ENCODE measurements at regions not wholly inside any gene's neighbourhood (a gene's known extent, or its start where the extent isn't known, plus 50 kb on each side); places are given as distances from the start of the nearest gene placed in this dataset.
A peak's percentile ranks its signal among the peaks of the same experiment; 100 is the strongest.

DNA sequence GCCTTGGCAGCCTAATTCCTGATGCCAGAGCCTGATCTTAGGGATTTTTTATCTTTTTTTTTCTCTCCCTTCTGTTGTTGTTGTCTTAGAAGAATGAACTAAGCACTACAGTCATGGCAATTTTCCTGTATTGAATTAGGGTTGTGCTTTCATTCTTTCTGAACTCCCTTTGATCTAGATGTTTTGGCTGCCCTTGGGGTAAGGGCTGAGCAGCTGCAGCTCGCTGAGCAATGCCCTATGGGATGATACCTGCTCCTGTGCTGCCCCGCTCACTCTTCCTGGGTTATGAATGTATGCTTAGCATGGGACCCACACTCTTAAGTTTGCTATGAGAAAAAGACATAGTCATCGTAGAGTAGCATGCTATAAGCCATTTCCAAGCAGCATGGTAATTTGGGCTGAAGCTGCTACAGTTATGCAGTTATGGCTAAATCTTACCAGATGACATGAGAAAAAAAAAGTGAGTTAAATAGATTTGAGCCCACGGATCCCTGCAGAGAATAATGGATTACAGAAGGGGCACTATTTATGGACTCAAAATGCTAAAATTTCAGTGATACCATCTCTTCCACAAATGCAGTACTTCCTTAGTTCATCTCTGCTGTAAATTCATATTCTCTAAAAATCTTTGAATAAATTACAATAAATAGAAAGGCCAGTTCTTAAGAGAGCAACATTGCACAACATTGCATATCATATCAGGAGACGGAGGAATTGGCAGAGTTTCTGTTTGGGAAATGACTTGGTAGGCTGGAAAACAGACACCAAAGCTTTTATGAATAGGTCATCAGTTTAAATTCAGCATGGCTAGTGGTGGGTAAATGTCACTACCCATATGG, 79.2 kb upstream of the PTHLH start:
- H3K4me3 ChIP-seq (ENCODE audit: low read length) = no peak overlapping the region
- TF ChIP-seq, protein P1, sequence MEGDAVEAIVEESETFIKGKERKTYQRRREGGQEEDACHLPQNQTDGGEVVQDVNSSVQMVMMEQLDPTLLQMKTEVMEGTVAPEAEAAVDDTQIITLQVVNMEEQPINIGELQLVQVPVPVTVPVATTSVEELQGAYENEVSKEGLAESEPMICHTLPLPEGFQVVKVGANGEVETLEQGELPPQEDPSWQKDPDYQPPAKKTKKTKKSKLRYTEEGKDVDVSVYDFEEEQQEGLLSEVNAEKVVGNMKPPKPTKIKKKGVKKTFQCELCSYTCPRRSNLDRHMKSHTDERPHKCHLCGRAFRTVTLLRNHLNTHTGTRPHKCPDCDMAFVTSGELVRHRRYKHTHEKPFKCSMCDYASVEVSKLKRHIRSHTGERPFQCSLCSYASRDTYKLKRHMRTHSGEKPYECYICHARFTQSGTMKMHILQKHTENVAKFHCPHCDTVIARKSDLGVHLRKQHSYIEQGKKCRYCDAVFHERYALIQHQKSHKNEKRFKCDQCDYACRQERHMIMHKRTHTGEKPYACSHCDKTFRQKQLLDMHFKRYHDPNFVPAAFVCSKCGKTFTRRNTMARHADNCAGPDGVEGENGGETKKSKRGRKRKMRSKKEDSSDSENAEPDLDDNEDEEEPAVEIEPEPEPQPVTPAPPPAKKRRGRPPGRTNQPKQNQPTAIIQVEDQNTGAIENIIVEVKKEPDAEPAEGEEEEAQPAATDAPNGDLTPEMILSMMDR (conservative IDR thresholded peaks at IDR 0.05; ENCODE audit: low read length) = no peak
- peak; percentile 65 for DNase-seq (ENCODE audit: low read depth)

DNA sequence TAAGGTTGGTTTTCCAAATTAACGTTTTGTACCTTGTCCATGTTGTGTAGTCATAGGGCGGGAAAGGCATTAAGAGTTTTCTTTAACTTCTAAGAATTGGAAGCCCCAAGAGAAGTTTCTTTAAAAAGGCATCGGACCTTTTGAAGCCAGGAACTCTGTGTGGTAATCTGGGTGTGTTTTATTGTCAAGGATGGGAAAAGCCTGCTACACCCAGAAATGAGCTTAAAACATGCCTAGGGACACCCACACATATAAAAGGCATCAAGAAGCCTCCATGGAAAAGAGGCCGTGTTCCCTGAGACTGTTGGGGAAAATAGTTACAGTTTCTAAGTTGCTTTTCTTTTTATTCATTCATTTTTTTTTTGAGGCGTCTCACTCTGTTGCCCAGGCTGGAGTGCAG, 81.0 kb upstream of the PTHLH start:
- DNase-seq (ENCODE audit: low read depth) = no peak
- TF ChIP-seq, protein P1 (conservative IDR thresholded peaks at IDR 0.05; ENCODE audit: low read length) = no peak
- H3K4me3 ChIP-seq (ENCODE audit: low read length) = no peak overlapping the region

DNA sequence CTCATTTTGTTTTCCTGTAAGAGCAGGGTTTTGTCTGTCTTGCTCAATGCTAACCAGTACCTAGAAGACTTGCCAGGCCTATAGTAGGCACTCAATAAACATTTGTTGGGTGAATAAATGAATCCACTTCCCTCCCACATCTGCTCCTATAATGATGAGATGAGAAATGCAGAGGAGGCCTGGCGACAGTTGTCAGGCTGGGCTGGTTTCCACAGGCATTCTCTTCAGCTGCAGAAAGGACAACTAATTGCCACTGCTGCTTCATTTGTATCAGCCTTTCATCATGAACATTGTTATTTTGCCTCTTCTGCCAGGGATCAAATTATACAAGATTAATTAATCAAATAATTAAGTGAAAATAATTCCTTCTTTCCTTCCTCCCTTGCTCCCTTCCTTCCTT, 82.0 kb upstream of the PTHLH start:
- TF ChIP-seq, protein P1 (conservative IDR thresholded peaks at IDR 0.05; ENCODE audit: low read length) = no peak

DNA sequence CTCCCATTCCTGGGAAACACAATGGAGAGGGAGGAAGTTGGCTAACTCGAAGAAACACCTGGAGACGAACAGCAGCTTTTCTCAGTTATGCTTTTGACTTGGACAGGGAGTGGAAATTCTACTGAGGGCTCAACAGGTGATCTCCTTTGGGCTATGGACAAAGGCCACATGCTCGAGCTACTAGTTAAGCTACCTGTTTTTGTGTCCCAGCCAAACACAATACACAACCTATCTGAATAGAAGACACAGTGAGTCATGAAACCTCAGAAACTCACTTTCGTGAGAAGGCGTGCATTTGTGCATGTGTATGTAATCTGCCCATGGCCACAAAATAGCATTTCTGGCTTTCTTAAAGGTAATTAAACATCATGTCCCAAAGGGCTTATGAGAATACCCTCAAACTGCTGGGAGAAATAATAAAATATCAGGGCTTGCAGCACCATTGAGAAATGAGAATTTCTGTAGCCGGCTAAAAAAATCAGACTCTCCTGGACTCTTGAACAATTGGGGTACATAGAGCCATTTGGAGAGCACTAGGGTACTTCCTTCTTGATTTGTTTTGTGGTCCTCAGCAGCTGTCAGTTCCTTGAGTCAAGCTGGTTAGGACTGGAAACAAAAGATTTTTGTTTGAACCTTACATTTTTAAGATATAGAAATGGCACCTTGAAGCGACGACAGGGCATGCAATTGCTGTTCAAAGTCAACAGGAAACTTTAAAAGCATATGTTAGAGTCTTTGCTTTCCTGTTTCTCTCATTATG, 85.5 kb upstream of the PTHLH start:
- no peak for DNase-seq (ENCODE audit: low read depth)
- no peak overlapping the region for H3K4me3 ChIP-seq (ENCODE audit: low read length)
- TF ChIP-seq, protein P1 (conservative IDR thresholded peaks at IDR 0.05; ENCODE audit: low read length) = no peak

More for the DNA sequence above, 82.0 kb upstream of the PTHLH start:
- DNase-seq (ENCODE audit: low read depth) = no peak
- H3K4me3 ChIP-seq (ENCODE audit: low read length) = no peak overlapping the region

DNA sequence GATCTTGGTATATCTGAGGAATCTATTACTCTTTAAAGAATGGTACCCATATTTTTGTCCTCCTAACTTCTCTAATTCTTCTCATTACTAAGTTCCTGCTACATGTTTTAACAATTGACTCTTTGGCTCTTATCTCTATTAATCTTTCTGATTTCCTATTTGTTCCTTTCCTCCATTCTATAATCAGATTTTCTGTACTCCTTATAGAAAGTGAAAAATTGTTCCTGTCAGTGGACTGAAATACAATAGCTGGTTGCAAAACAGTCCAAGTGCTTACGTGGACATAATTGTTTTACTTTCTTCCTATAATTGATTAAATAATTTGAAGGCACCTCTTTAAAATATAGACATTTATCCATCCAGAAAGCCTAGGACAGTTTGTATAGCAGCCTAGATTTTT, 86.7 kb upstream of the PTHLH start:
- DNase-seq (ENCODE audit: low read depth) = no peak
- TF ChIP-seq, protein P1 (conservative IDR thresholded peaks at IDR 0.05; ENCODE audit: low read length) = no peak
- no peak overlapping the region for H3K4me3 ChIP-seq (ENCODE audit: low read length)

DNA sequence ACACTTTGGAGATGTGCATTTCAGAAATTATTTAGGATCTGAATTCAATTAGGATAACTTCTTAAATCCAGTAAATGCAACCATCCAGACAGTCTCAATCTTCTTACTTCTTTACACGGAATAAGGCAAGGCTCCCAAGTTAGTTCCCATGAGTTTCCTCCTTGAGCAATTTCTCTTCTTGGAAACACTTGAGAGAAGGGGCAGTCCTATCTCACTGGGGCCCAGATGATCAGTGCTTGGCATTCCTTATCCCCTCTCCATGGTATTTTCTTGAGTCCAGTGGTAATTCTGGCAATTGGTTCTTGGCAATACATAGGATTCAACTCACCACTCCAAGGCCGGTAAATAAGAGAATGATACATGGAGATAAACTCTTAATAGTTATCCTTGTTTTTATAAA, 87.1 kb upstream of the PTHLH start:
- DNase-seq (ENCODE audit: low read depth) = no peak
- no peak overlapping the region for H3K4me3 ChIP-seq (ENCODE audit: low read length)
- TF ChIP-seq, protein P1 (conservative IDR thresholded peaks at IDR 0.05; ENCODE audit: low read length) = no peak
